ENCODE measurements at regions not wholly inside any gene's neighbourhood (a gene's known extent, or its start where the extent isn't known, plus 50 kb on each side); places are given as distances from the start of the nearest gene placed in this dataset.

- POLR2A ChIA-PET: no interaction called here
- Histone ChIP-seq H3K27ac (ENCODE audit: extremely low read depth, low read depth, low read length) (no peak overlapping the region), H3K36me3 (ENCODE audit: control insufficient read depth in 2 of 2, insufficient read depth in 1 of 2, low read length in 2 of 2) (no peaks in the 10 kb centered on the region), H3K4me1 (ENCODE audit: control insufficient read depth, insufficient read depth, low read length) (peaks cover 2% of the 10 kb centered on the region; the same call in 1 of the 2 replicates), H3K9me3 (ENCODE audit: control insufficient read depth, insufficient read depth, low read depth, low read length) (no peaks in the 10 kb centered on the region), H3K4me3 (ENCODE audit: low read depth, low read length) (no peak overlapping the region)
- CTCF ChIA-PET: interaction anchor here (0.7 kb wide), 1 partner anchor 22 kb away, joined by 3 read pairs; no protein-coding TSS in a partner anchor
- TF ChIP-seq ZNF658 (tag by site-specific recombination; IDR thresholded peaks at IDR 0.05) (no peak), ZNF768 (tag by site-specific recombination; IDR thresholded peaks at IDR 0.05) (no peak), KLF7 (tag by site-specific recombination; IDR thresholded peaks at IDR 0.05; ENCODE audit: borderline replicate concordance) (no peak), RBAK (tag by site-specific recombination; IDR thresholded peaks at IDR 0.05) (no peak)
Measured at GRCh38 chr16:80902306-80903110, 98.1 kb upstream of the CDYL2 start.

DNA sequence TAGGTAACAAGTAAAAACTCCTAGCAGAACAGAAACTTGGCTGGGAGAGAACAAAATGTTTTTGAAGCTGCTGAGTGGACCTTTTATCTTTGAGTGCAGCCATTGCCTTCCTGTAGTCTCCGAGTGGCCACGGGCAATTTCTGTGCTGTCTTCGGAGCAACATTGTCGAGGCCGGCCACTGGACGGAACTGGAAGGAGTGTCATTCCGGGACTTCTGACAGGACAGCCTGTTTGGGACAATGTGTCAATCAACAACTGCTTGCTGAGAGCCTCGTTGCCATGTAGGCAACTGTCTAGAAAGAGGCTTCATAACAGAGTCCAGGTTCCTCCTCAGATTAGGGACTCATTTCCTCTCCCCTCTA is 96.2 kb upstream of the CDYL2 start:
- no peaks in the 10 kb centered on the region for H3K9me3 ChIP-seq (ENCODE audit: control insufficient read depth, insufficient read depth, low read depth, low read length)
- H3K36me3 ChIP-seq (ENCODE audit: control insufficient read depth in 2 of 2, insufficient read depth in 1 of 2, low read length in 2 of 2): no peaks in the 10 kb centered on the region
- TF ChIP-seq, protein P1, sequence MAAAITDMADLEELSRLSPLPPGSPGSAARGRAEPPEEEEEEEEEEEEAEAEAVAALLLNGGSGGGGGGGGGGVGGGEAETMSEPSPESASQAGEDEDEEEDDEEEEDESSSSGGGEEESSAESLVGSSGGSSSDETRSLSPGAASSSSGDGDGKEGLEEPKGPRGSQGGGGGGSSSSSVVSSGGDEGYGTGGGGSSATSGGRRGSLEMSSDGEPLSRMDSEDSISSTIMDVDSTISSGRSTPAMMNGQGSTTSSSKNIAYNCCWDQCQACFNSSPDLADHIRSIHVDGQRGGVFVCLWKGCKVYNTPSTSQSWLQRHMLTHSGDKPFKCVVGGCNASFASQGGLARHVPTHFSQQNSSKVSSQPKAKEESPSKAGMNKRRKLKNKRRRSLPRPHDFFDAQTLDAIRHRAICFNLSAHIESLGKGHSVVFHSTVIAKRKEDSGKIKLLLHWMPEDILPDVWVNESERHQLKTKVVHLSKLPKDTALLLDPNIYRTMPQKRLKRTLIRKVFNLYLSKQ (tag by site-specific recombination; IDR thresholded peaks at IDR 0.05; ENCODE audit: borderline replicate concordance): no peak
- TF ChIP-seq ZNF791 (tag by site-specific recombination; IDR thresholded peaks at IDR 0.05) (no peak), ZNF521 (tag by site-specific recombination; IDR thresholded peaks at IDR 0.05) (no peak), SETDB1 (IDR thresholded peaks at IDR 0.05; ENCODE audit: insufficient read length, low read length) (no peak), ZNF335 (tag by site-specific recombination; conservative IDR thresholded peaks at IDR 0.05) (no peak), ZBTB7A (tag by site-specific recombination; IDR thresholded peaks at IDR 0.05; ENCODE audit: low read depth) (no peak), ZNF626 (tag by site-specific recombination; IDR thresholded peaks at IDR 0.05) (no peak), PRDM10 (tag by site-specific recombination; IDR thresholded peaks at IDR 0.05) (no peak), ZNF677 (tag by site-specific recombination; IDR thresholded peaks at IDR 0.05) (no peak)
- TF ChIP-seq, protein P2, sequence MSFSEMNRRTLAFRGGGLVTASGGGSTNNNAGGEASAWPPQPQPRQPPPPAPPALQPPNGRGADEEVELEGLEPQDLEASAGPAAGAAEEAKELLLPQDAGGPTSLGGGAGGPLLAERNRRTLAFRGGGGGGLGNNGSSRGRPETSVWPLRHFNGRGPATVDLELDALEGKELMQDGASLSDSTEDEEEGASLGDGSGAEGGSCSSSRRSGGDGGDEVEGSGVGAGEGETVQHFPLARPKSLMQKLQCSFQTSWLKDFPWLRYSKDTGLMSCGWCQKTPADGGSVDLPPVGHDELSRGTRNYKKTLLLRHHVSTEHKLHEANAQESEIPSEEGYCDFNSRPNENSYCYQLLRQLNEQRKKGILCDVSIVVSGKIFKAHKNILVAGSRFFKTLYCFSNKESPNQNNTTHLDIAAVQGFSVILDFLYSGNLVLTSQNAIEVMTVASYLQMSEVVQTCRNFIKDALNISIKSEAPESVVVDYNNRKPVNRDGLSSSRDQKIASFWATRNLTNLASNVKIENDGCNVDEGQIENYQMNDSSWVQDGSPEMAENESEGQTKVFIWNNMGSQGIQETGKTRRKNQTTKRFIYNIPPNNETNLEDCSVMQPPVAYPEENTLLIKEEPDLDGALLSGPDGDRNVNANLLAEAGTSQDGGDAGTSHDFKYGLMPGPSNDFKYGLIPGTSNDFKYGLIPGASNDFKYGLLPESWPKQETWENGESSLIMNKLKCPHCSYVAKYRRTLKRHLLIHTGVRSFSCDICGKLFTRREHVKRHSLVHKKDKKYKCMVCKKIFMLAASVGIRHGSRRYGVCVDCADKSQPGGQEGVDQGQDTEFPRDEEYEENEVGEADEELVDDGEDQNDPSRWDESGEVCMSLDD (tag by site-specific recombination; IDR thresholded peaks at IDR 0.05): no peak
- H3K4me1 ChIP-seq (ENCODE audit: control insufficient read depth, insufficient read depth, low read length): peaks cover 2% of the 10 kb centered on the region; the same call in 1 of the 2 replicates
- ChIA-PET CTCF (no interaction called here), POLR2A (no interaction called here)
- no peak overlapping the region for H3K4me3 ChIP-seq (ENCODE audit: low read depth, low read length)
- H3K27ac ChIP-seq (ENCODE audit: extremely low read depth, low read depth, low read length): no peak overlapping the region

Measured in HEK293 (cell line).